ENCODE measurements at regions not wholly inside any gene's neighbourhood (a gene's known extent, or its start where the extent isn't known, plus 50 kb on each side); places are given as distances from the start of the nearest gene placed in this dataset.
A peak's percentile ranks its signal among the peaks of the same experiment; 100 is the strongest.

DNA sequence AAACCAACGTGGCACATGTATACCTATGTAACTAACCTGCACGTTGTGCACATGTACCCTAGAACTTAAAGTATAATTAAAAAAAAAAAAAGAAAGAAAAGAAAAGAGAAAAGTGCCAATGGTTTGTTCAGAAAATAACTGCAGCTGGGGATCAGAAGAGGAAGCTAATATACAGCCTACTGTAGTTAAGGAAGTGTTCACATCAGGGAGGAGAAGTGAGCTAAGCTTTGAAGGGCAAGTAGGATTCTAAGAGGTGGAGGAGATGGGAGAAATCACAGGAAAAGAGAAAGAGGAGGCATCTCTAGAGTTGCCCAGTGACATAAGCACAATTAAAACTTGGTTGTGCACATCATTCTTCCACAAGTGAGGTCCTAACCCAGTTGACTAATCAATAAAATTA, 214.4 kb upstream of the DTNBP1 start:
- DNase-seq (ENCODE audit: low read depth in 2 of 2) = no peak

DNA sequence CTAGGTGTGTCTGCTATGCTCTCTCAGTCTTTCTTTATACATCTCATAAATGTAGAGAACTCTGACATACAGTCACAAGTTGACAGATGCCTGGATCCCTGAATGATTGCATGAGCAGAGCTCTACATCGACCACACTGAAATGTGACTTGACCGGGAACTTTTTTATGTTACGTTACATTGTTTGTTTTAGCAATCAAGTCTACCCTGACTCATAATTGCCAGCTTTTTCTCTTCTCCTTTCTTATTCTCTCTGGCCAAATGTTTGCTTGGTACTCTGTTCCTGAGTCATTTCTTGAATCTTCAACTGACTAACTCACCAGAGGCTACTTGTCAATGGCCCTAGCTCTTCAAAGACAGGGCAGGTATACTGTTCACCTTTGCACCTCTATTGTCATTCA, 213.6 kb upstream of the DTNBP1 start:
- DNase-seq (ENCODE audit: low read depth in 2 of 2) = peak in 1 of 2 experiments; percentile 21

DNA sequence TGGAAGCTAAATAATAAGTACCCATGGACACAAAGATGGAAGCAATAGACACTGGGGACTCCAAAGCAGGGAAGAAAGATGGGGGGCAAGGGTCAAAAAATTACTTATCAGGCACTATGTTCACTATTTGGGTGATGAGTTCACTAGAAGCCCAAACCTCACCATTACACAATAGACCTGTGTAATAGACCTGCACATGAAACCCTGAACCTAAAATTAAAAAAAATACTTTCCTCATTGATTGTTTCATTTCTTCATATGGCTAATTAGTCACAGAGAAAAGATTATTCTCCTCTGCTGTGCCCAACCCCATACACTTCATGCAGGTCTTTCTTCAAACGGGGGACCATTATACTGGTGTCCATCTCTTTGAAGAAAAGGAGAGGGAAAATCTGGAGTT, 213.0 kb upstream of the DTNBP1 start:
- no peak for DNase-seq (ENCODE audit: low read depth in 2 of 2)

DNA sequence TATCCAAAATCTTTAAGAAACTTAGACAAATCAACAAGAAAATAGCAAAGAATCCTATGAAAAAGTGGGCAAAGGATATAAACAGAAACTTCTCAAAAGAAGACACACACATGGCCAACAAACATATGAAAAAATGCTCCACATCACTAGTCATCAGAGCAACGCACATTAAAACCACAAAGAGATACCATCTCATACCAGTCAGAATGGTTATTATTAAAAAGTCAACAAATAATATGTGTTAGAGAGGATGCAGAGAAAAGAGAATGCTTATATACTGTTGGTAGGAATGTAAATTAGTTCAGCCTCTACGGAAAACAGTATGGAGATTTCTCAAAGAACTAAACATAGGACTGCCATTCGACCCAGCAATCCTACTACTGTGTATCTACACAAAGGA, 212.0 kb upstream of the DTNBP1 start:
- peak; percentile 69 to 72 for DNase-seq (ENCODE audit: low read depth in 2 of 2)

DNA sequence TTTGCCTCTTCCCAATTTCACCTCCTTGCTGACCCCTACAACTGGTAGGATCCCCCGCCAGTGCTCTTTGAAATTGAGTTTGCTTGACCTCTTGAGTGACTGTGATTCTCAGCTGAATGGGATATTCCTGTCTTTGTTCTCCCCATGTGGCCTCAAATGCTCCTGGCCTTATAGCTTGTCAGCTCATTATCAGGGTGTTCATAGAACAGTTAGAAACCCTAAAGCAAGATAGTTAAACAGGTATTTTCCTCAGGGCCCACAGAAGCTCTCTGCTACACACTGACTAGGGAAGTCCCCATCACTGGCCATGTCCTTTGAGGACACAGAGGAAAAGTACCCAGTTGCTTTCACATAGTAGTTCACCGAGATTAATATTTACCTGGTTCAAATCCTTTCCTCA, 211.5 kb upstream of the DTNBP1 start:
- no peak for DNase-seq (ENCODE audit: low read depth in 2 of 2)

DNA sequence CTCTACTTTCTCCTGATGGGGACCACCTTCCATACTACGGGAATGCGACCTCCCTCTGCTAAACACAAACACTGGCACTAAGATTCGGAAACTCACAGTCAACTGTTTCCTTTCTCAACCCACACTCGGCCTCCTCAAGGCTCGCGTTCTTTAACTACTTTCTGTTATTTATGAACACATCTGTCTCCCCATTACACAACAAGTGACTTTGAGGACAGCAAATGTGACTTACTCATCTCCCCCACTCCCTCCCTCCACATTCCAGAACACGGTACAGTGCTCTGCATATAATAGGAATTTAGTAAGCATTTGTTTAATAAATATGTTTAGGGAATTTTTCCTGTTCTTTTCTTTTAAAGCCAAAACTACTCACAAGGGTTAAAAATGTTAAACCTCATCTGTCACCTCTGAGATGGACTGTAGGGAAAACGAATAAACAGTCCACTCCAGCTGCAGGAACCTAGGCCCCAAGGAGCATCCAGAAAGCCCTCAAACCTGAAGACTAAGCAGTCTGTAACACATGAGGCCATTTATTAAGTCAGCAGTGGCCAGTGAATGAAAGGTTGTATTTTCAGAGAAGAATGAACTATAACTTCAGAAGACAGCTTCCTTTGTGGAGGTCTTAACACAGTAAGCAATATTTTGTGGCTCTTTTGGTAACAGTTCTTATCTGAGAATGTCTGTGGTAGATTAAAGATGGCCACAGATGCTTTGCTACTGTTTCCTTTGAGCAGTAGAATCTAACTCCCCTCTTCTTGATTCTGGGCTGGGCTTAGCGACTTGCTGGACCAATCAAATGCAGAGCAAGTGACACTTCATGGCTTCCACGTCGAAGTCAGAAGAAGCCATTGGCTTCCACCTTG, 209.6 kb upstream of the DTNBP1 start:
- DNase-seq (ENCODE audit: low read depth in 2 of 2) = peak; percentile 67 to 68

DNA sequence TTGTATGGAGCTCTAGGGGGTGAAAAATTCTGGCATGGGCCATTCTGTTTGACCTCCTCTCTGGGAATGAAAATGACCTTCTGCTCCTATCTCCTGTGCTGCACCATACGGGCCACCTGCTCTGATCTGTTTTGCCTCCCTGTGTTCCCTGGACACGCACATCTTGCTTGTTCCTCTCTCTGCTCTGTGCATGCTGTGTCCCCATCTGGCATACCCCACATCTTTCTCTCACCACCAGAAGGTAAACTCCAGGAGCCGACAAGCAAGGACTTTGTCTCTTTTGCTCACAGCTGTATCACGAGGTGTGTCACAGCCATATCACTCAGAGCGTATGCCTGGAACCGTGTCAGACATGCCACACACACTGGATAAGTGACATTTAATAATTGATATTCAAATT, 208.4 kb upstream of the DTNBP1 start:
- DNase-seq (ENCODE audit: low read depth in 2 of 2) = no peak

DNA sequence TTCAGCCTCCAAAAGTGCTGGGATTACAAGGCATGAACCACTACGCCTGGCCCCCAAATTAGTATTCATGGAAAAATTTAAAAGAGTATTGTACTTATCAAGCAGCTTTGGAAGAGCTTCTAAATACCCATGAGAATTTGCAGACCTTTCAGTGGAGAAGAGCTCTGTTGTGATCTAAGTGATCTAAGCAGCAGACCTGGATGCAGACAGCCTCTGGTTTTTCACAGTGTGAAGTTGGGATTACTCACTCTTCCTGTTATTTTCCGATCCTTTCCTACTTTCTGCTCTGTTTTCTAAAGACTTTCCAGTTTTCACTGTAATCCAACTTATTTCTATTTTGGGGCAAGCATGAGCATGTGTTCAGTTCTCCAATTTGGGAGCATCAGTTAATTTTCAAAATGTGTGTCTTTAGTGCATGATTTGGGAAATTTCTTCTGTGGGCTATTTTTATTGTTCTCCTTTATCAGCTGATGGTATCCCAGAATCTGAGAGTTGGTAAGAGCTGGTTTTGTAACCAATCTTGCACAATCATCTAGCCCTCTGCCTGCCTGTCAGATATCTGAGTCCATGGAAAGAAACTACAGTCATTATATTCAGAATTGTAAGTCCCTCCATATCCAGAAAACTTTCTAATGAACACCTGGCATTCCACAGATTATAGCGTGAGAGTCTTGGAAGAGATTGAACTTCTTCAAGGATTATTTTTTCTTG, 207.7 kb upstream of the DTNBP1 start:
- peak in 1 of 2 experiments; percentile 18 for DNase-seq (ENCODE audit: low read depth in 2 of 2)

DNA sequence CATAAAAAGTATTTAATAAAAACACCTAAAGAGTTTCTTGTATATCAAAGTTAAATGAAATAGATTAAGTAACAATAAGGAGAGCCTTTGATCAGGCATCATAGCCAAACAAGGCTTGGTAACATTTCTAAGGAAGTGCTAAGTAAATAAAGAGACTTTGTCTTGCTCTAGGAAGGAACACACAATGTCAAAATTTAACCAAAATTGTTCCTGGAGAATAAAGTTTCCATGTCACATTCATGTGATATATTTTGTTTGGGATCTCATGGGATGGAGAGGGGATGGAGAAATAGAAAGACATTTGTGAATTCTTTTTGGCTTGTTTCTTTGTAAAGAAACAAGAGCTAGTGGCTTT, 201.9 kb upstream of the DTNBP1 start:
- DNase-seq (ENCODE audit: low read depth in 2 of 2) = no peak

DNA sequence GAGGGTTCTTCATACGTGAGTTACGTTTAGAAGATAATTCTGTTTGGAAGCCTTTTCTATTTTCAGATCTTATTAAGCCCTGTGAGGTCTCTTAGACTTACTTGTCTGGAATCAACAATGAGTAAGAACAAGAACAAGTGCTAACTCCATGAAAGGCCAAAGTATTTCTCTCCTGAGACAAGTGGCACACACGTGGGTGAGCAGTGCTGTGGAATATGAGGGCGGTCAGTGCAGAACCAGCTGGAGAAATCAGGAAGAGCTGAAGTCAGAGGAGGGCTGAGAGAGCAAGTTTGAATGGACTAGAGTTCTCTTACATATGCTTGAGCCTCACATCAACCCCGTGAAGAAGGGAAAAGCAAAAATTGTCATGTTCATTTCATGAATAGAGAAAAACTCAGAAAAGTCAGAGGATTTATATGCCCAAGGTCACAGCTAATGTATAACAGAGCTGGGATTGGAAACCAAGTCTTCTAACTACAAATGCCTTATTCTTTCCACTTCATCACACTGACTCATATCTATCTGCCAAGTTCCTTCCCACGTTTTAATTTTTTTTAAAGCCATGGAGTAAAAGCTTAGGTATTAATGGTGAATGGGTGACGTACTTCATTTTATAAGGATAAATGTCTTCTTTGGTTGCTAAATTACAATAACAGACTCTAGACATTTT, 201.3 kb upstream of the DTNBP1 start:
- no peak for DNase-seq (ENCODE audit: low read depth in 2 of 2)

DNA sequence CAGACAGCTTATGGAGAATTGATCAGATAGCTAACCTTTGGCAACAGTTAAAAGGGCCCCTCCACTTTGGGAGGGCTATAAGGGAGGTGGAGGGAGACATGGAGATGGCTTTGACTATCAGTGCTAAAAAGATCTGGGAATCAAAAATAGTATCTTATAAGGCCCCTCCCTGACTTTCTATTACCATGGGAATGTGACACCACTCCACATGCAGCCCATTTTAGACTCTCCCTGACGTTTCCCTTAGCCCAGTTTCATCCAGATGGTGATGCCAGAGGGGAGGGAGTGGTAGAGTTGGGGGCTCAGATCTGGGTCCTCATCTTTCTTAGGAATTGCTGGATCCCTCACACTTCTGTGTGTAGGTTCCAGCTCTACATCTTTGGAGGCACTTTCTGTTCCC, 200.0 kb upstream of the DTNBP1 start:
- DNase-seq (ENCODE audit: low read depth in 2 of 2) = no peak

DNA sequence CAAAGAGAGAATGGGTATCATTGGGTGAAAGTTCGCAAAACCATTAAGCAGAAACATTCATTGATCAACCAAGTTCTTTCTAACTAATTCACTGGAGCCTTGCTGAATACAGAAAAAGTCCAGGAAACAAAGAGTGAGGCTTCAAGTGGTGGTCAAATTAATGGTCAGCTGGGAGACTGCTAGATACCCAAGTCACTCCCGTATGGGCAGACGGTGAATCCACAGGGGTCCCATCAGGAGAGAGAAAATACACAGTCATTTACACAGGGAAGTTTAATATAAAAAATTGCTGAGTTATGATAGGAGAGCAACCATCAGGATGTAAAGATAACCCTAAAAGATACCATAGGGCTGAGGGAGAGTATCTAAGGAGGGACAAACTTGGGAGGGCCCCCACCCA, 198.7 kb upstream of the DTNBP1 start:
- no peak for DNase-seq (ENCODE audit: low read depth in 2 of 2)

DNA sequence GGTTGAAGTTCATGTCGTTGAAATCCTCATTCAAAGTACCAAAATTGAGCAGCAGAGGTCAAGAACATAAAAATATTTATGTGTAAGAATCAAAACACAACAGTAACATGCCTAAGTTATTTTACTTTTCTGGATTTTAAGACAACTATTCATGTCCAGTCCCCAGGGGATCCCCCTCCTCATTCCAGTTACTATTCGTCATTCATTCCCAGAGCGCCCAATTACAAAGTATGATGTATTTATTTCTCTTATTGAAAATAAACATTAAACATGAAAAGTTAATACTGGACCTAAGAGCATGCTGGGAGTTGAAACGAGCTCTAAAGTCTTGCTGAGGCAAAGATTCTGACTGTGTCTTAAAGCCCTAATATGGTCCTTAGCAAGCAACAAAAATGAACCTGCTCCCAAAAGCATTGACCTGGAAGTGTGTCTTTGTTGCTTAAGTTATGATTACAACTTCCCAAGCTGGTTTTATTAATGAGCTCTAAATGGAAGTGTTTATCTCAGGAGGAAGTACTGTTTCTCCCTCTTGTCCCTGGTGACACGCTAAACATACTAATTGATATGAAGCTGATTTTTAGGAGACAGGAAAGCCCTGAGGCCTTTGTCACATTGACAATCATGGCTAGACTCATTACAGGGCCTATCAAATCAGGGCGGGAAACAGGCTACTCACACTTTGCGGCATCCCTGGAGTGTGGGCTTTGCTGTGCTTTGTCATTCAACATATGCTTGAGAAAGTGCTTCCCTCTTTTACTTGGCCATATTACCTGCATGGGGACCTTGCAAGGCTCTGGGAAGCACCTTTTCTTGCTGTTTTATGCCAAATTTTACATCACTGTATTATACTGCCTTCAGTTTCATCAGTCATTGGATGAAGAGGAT, 192.2 kb upstream of the DTNBP1 start:
- DNase-seq (ENCODE audit: low read depth in 2 of 2) = no peak

DNA sequence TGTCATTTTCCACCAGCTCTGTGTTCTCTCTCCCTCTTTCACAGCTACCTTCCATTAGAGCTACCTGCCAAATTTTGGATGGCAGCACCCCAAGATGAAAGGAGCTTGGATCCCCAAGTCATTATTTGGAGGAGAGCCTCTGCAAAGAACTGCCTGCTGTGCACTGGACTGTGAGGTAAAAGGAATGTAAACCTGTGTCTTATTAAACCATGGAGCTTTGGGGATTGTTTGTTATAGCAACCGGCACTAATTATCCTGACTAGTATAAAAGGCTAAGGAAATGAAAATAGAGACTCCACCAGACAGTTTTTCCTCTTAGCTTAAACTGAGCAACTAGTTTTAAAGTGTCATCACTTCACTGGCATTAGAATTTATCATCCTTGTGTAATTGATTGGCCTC, 191.6 kb upstream of the DTNBP1 start:
- no peak for DNase-seq (ENCODE audit: low read depth in 2 of 2)

DNA sequence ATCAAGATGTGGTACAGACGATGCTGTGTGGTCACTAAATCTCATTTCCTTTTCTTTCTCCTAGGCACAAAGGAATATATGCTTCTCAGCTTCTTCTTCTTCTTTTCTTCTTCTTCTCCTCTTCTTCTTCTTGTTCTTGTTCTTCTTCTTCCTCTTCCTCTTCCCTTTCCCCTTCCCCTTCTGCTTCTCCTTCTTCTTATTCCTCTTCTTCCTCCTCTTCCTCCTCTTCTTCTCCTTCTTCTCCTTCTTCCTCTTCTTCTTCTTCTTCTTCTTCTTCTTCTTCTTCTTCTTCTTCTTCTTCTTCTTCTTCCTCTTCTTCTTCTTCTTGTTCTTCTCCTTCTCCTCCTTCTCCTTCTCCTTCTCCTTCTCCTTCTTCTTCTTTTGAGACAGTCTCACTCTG, 190.4 kb upstream of the DTNBP1 start:
- no peak for DNase-seq (ENCODE audit: low read depth in 2 of 2)

DNA sequence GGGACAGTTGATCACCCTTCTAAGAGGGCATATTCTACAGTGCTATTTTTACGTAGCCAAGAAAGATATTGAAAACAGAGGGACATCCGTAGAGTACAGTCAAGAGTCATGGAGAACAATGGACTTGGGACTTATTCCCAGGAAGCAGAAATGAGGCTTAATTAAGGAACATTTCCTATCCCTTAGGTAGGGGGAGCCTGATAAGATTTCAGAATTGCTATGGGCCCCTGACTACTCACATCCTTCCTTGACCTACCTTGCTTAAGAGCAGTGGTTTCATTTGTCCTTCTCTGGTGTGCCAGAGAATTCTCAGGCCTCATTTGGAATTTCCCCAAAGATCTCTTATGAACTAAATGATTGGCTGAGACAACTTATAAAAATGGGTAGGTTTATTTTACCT, 189.5 kb upstream of the DTNBP1 start:
- DNase-seq (ENCODE audit: low read depth in 2 of 2) = no peak

DNA sequence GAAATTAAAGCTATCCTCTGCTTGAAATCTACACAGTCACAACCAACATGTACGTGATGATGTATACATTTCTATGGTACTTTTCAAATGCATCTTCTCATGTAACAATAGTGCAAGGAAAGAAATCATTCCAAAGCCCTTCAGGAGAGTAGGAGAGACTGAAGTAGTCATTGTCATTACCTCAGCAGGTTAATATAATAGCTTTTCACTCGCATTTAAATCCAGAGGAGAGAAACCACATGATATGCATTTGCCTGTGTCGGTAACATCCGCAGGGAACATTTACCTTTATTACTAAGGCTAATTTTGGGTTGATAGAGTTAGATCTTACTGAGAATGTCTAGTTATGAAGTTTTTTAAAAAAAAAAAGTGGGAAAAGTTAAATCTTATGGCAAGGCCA, 186.6 kb upstream of the DTNBP1 start:
- DNase-seq (ENCODE audit: low read depth in 2 of 2) = no peak

DNA sequence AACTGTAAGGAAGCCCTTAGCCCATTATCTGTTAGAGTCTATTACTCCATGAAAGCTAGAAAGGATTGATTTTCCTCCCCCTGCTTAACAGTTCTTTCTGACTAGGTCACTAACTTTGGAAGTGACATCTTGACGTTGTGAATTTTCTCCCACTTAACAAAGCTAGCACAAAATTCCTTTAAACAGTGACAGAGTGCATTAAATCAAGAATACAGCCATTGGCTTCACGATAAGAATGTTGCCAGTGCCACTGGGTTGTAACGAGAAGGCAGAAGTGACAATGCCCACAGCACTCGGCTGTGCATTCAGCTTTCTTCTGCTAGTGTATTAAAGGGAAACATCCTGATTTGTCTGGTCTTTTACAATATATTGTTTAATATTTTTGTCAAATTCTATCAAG, 182.7 kb upstream of the DTNBP1 start:
- no peak for DNase-seq (ENCODE audit: low read depth in 2 of 2)

DNA sequence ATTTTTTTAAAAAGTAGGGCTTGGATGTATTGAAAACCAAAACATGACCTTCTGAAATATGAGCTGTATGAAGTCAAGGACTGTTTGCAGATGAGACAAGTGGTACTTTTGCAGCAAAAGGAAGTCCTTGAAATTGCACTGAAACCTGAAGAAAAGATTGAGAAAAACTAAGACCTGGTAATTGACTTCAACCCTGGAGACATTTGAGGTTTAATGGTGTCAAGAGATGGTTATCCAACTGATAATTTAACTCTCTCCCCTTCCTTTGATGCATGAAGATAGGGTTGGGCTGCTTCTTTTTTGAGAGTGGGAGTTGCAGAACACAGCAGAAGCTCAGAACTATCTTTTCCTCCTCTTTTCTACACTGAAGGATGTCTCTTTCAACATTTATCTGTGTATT, 180.9 kb upstream of the DTNBP1 start:
- DNase-seq (ENCODE audit: low read depth in 2 of 2) = no peak

DNA sequence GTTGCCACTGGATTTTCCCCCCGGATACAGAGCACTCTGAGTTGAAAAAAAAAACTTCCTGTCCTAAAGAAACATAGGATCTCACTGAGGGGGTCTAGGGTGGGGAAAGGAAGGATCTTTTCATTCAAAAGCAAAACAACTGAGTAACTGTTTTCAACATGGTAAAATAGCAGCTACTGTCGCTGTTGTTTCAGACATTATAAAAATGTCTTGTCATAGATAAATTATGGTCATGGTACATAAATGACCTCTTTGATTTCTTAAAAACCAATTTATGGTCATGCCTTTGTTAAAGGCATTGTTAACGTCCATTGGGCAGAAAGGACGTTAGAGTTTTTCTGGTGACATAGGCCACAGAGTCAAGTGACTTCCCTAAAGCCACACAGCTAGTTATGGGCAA, 180.4 kb upstream of the DTNBP1 start:
- no peak for DNase-seq (ENCODE audit: low read depth in 2 of 2)

DNA sequence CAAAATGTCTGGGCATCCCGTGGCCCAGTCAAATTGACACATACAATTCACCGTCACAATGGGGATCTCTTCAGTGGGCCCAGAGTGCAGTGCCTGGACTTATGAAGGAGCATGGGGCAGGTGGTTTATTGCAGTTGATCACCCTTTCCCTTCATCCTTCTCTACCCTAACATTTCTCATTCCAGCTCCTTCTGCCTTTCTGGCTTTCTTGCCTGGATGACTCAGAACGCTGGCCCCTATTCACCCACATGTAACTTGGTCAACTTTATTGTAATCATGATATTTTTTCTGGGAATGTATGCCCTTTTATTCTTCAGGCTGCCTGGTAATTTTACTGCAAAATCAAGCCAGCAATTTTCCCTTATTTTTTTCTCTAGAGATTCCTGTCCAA, 179.9 kb upstream of the DTNBP1 start:
- no peak for DNase-seq (ENCODE audit: low read depth in 2 of 2)

All from fibroblast of skin of left quadriceps (primary cell).